Activated naive CD4-positive, alpha-beta T cell treated with Interleukin-2 at 50 U/mL for 16 hours (primary cell): ENCODE measurements at regions not wholly inside any gene's neighbourhood (a gene's known extent, or its start where the extent isn't known, plus 50 kb on each side); places are given as distances from the start of the nearest gene placed in this dataset.

Experiments used
- DNase-seq: peaks from one replicate; pipeline ENCODE4 v3.0.0-alpha.2; 2020

GRCh38 chr7:94324380-94325121, 70.1 kb upstream of the COL1A2 start:
- no peak for DNase-seq

GRCh38 chr7:94325122-94325475, 69.6 kb upstream of the COL1A2 start:
- no peak for DNase-seq

DNA sequence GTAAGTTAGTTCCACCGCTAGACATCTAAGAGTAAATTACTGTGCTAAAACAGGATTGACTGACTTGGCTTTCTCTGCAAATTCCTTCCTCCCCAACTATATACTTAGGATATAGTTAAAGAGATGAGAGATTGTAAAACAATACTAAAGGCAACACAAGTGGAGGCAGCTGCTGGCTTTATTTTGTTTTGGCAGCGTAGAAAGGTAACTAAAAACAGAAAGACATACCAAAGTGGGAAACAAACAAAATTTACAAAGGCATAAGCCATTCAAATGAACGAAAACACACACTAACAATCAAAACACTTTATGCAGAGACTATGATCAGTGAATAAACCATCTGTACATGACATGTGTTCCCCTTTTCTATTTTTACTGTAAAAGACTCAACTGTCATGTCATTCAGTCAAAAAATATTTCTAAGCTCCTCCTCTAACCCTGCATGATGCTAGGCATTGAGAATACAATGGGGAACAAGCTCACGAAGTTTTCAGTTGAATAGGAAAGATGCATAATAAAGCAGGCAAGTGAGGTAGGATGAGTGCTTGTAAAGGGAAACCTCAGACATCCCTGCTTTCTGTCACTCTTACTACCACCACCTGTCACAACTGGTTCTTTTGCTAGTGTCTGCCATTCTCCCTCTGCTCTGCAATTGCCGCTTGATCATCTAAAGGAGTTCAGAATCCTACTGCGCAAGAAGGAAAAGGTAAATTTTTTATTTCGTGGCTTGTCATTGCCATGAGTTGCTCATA, 64.2 kb upstream of the COL1A2 start:
- DNase-seq: no peak

DNA sequence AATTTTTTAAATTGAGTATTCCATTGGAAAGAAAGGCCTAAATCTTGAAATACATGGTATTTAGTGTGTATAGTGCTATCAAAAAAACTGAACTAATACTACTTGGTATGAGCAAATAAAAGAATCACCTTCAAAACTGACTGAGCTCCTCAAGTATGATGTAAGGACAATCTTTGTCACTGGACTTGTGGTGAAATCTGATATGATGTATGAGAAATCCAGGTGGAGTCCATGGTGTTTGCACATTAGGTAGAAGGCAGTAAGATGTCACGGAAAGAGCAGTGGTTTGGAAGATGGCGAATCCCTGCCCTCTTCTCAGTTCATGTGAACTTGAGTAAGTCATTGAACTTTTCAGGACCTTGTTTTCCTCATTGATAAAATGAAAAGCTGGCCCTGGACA, 62.1 kb upstream of the COL1A2 start:
- DNase-seq: no peak

- no peak for DNase-seq
Measured at GRCh38 chr7:94333810-94334209, 60.9 kb upstream of the COL1A2 start.

DNA sequence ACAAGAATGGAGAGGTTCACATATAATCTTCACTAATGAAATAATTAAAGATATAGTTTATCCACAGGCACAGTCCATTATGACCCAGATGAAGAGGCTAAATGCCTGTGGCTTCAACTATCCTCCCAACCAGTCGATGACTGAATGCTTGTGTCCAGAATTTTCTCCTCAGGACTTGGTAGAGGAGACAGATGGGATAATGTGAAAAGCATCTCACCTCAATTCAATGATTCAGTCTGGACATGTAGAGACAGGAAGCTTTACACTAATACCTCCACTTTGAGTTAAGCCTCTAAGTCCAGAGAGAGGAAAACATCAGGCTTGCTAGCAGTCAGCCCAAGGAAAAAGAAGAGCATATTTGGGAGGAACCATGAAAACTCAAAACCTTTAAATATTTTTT, 59.1 kb upstream of the COL1A2 start:
- no peak for DNase-seq

DNA sequence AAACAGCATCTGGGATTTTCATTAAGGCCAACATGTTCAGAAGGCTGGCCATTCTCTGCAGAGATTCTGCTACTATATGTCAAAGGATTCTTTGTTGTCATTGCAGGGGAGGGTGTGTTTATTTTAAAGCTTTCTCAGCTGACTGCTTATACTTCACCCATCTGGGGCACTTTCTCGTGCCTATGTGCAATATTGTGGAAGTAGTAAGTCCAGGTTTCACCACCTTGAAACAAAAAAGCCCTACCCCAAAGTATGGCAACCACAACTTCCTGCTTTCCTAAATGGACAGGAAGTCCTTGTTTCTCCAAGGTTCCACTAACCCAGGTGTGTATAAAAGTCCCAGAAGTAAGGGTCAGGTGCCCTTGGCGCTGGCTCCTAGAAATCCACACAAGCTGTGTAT, 58.7 kb upstream of the COL1A2 start:
- DNase-seq: no peak

DNA sequence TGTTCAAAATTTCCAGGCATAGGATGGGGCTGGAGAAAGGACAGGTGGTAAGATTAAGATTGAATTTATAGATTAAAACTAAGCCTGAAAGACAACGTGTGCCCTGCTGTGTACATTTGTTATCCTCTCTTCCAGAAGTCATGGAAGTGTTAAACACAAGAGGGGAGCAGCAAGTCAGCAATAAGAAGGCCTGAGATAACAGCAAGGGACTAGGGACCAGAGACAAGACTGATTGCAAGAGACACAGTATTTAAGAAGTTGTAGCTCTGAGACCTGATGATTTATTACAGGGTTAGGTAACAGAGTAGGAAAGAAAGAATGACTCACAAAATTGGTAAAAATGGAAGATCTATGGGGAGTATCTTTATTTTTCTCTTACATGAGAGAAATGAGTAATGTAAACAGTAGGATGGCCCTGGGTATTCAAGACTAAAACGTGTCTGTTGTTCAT, 55.7 kb upstream of the COL1A2 start:
- no peak for DNase-seq

DNA sequence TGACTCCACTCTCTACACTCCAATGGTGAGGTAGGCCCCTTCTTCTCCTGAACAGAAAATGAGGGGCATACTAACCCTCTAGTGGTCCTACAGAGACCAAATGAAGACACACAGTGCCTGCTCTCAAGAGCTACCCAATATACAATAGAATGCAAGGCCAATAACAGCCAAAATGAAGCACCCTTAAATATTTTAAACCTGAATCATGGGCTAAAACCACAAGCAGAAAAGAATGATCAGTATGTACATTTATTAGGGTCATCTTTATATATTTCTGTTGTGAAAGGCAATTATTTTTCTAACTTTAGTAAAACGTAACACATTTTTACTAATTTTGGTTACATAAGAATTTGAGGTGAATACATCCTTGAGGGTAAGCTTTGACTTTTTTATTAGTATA, 49.9 kb upstream of the COL1A2 start:
- no peak for DNase-seq
